ENCODE measurements at regions not wholly inside any gene's neighbourhood (a gene's known extent, or its start where the extent isn't known, plus 50 kb on each side); places are given as distances from the start of the nearest gene placed in this dataset.

GRCh38 chr18:25866331-25866730 is 224.1 kb downstream of the SS18 start:
- DNase-seq: no peak

- no peak for DNase-seq
Measured at GRCh38 chr18:25862881-25863600, 227.4 kb downstream of the SS18 start.

- no peak for DNase-seq
Measured at GRCh38 chr18:25853691-25854433, 236.6 kb downstream of the SS18 start.

- no peak for DNase-seq
Measured at GRCh38 chr18:25843791-25844190, 246.6 kb downstream of the SS18 start.

GRCh38 chr18:25842665-25843064 is 247.7 kb downstream of the SS18 start:
- DNase-seq: no peak

- no peak for DNase-seq
Measured at GRCh38 chr18:25834061-25834460, 256.4 kb downstream of the SS18 start.

GRCh38 chr18:25832001-25832604 is 258.3 kb downstream of the SS18 start:
- DNase-seq: peak; percentile 16

- no peak for DNase-seq
Measured at GRCh38 chr18:25831301-25831701, 259.1 kb downstream of the SS18 start.

GRCh38 chr18:25830787-25831186 is 259.6 kb downstream of the SS18 start:
- no peak for DNase-seq

GRCh38 chr18:25827961-25828561 is 262.4 kb downstream of the SS18 start:
- DNase-seq: no peak

GRCh38 chr18:25827228-25827627 is 263.2 kb downstream of the SS18 start:
- DNase-seq: no peak

GRCh38 chr18:25826823-25827222 is 263.6 kb downstream of the SS18 start:
- DNase-seq: no peak

- no peak for DNase-seq
Measured at GRCh38 chr18:25825979-25826776, 264.2 kb downstream of the SS18 start.

GRCh38 chr18:25825056-25825455 is 265.4 kb downstream of the SS18 start:
- no peak for DNase-seq

GRCh38 chr18:25819746-25820363 is 270.6 kb downstream of the SS18 start:
- DNase-seq: no peak

- no peak for DNase-seq
Measured at GRCh38 chr18:25818505-25818904, 271.9 kb downstream of the SS18 start.

GRCh38 chr18:25817546-25818237 is 272.7 kb downstream of the SS18 start:
- no peak for DNase-seq

GRCh38 chr18:25815659-25816058 is 274.8 kb downstream of the SS18 start:
- DNase-seq: no peak

- DNase-seq: no peak
Measured at GRCh38 chr18:25814841-25815458, 275.5 kb downstream of the SS18 start.

- DNase-seq: no peak
Measured at GRCh38 chr18:25813110-25813509, 277.3 kb downstream of the SS18 start.

GRCh38 chr18:25810736-25811135 is 279.7 kb downstream of the SS18 start:
- DNase-seq: no peak

Measured in NCI-H345 (cell line).